ENCODE measurements at regions not wholly inside any gene's neighbourhood (a gene's known extent, or its start where the extent isn't known, plus 50 kb on each side); places are given as distances from the start of the nearest gene placed in this dataset.

DNA sequence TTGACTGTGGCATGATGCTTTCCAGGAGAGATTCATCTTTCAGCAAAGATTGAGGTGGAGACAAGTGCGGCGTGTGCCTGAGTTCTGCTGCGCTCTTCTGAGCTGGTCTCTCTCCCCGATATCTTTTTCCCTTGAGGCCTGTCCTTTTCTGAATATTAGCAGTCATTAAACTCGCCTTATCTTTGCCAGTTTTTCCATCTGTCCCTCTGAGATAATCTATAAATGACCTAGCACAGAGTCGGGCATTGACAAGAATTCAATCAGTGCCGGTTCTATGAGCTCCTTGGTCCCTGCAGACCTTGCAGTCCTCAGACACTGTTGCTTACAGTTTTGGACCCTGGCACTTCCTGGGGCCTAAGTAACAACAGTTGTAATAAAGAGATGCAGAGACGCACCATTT, 89.7 kb upstream of the IKZF1 start:
- TF ChIP-seq, protein P1, sequence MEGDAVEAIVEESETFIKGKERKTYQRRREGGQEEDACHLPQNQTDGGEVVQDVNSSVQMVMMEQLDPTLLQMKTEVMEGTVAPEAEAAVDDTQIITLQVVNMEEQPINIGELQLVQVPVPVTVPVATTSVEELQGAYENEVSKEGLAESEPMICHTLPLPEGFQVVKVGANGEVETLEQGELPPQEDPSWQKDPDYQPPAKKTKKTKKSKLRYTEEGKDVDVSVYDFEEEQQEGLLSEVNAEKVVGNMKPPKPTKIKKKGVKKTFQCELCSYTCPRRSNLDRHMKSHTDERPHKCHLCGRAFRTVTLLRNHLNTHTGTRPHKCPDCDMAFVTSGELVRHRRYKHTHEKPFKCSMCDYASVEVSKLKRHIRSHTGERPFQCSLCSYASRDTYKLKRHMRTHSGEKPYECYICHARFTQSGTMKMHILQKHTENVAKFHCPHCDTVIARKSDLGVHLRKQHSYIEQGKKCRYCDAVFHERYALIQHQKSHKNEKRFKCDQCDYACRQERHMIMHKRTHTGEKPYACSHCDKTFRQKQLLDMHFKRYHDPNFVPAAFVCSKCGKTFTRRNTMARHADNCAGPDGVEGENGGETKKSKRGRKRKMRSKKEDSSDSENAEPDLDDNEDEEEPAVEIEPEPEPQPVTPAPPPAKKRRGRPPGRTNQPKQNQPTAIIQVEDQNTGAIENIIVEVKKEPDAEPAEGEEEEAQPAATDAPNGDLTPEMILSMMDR (IDR thresholded peaks at IDR 0.05) = no peak
- TF ChIP-seq EZH2 (IDR thresholded peaks at IDR 0.05; ENCODE audit: borderline replicate concordance, insufficient read depth, low read depth, low read length, poor library complexity, severe bottlenecking) = no peak

Measured in B cell (primary cell).